H1 (cell line): ENCODE measurements at regions not wholly inside any gene's neighbourhood (a gene's known extent, or its start where the extent isn't known, plus 50 kb on each side); places are given as distances from the start of the nearest gene placed in this dataset.

Source experiments
- CTCF ChIA-PET: fragments of 300-600 bp; sonication (Branson Sonifier 250); formaldehyde crosslinking; loops from one replicate; lab custom pipeline; 2021; ENCODE audit not compliant: partially characterized antibody; lab: Charles Lee
- POLR2A ChIA-PET: fragments of 300-600 bp; sonication (Branson Sonifier 250); formaldehyde crosslinking; loops from one replicate; lab custom pipeline; 2021; ENCODE audit warnings: inconsistent platforms; ENCODE audit not compliant: partially characterized antibody; lab: Charles Lee
- DNase-seq, 2 experiments: peaks; one replicate each; pipeline versions ENCODE4 v3.0.0 to v3.0.0-alpha.2; 2010 to 2022; ENCODE audit warnings: low spot score in 2 of 2, low read depth in 1 of 2, mixed read lengths in 1 of 2
- FAIRE-seq: peaks from 2 replicates; lab custom pipeline; 2011; peaks lifted over from hg19 to GRCh38; lab: Jason Lieb, UNC
- H2AFZ ChIP-seq: 2 replicates; pipeline ENCODE4 v1.8.1; 2012; ENCODE audit warnings: low read length, inconsistent platforms
- H2AK5ac ChIP-seq: 2 replicates; pipeline ENCODE4 v1.6.1; 2013; ENCODE audit warnings: low read depth, low read length
- H2BK120ac ChIP-seq: replicated peaks from 2 replicates; pipeline ENCODE3; 2013; ENCODE audit warnings: low read depth, low read length, inconsistent platforms
- H2BK12ac ChIP-seq: 2 replicates; pipeline ENCODE4 v1.6.1; 2013; ENCODE audit warnings: low read depth, low read length
- H2BK15ac ChIP-seq: 2 replicates; pipeline ENCODE4 v1.6.1; 2013; ENCODE audit warnings: low read length
- H2BK20ac ChIP-seq: 2 replicates; pipeline ENCODE4 v1.6.1; 2013; ENCODE audit warnings: low read length
- H2BK5ac ChIP-seq: 2 replicates; pipeline ENCODE4 v1.6.1; 2013; ENCODE audit warnings: low read depth, low read length
- H3K14ac ChIP-seq: 2 replicates; pipeline ENCODE4 v1.6.1; 2013; ENCODE audit warnings: inconsistent platforms; ENCODE audit not compliant: insufficient read length
- H3K18ac ChIP-seq: 2 replicates; pipeline ENCODE4 v1.6.1; 2013; ENCODE audit warnings: low read length; ENCODE audit errors: extremely low read depth
- H3K23ac ChIP-seq: 2 replicates; pipeline ENCODE4 v1.6.1; 2013; ENCODE audit warnings: inconsistent platforms; ENCODE audit not compliant: insufficient read length
- H3K23me2 ChIP-seq: 2 replicates; pipeline ENCODE4 v1.6.1; 2013; ENCODE audit warnings: low read depth, low read length
- H3K27ac ChIP-seq: 2 replicates; pipeline ENCODE4 v1.6.1; 2011; ENCODE audit warnings: low read depth, low read length, inconsistent platforms
- H3K27me3 ChIP-seq, 4 experiments: replicated peaks in 1 of 4; 1 replicate in 1 of 4; 2 replicates in 3 of 4; pipeline versions ENCODE4 v1.6.1 to v1.8.1; 2011 to 2013; ENCODE audit warnings: low read length in 3 of 4, mild to moderate bottlenecking in 3 of 4, inconsistent platforms in 2 of 4, mixed read lengths in 2 of 4, moderate library complexity in 1 of 4; ENCODE audit not compliant: control insufficient read depth in 3 of 4, insufficient read depth in 3 of 4; ENCODE audit errors: extremely low read depth in 1 of 4
- H3K36me3 ChIP-seq, 4 experiments: 2 replicates each; pipeline versions ENCODE4 v1.6.1 to v1.8.1; 2011 to 2013; ENCODE audit warnings: mild to moderate bottlenecking in 4 of 4, low read length in 3 of 4, moderate library complexity in 2 of 4, control low read depth in 1 of 4, inconsistent platforms in 1 of 4; ENCODE audit not compliant: insufficient read depth in 4 of 4, control insufficient read depth in 2 of 4
- H3K4ac ChIP-seq: replicated peaks from 2 replicates; pipeline ENCODE3; 2013; ENCODE audit warnings: low read length, low read depth, mixed read lengths, inconsistent platforms; ENCODE audit not compliant: insufficient read length
- H3K4me1 ChIP-seq, 4 experiments: replicated peaks in 1 of 4; 1 replicate in 1 of 4; 2 replicates in 3 of 4; pipeline versions ENCODE4 v1.6.1 to v1.8.1; 2011 to 2013; ENCODE audit warnings: low read length in 3 of 4, inconsistent platforms in 2 of 4, mixed read lengths in 1 of 4; ENCODE audit not compliant: insufficient read depth in 4 of 4, control insufficient read depth in 3 of 4
- H3K4me2 ChIP-seq, 2 experiments: 2 replicates each; pipeline versions ENCODE4 v1.6.1 to v1.8.1; 2011 to 2013; ENCODE audit warnings: low read depth in 2 of 2, low read length in 2 of 2, control low read depth in 1 of 2, inconsistent platforms in 1 of 2, mild to moderate bottlenecking in 1 of 2; ENCODE audit not compliant: insufficient read depth in 1 of 2
- H3K4me3 ChIP-seq, 4 experiments: fragments of 200-600, 300-600 bp in 1 of 4; sonication (generic), shearing (Covaris generic), sonication (Bioruptor Twin) in 1 of 4; 2 replicates each; pipeline versions ENCODE4 v1.5.1 to v1.8.1; 2011 to 2016; ENCODE audit warnings: low read length in 4 of 4, low read depth in 3 of 4, control low read depth in 2 of 4, inconsistent platforms in 2 of 4, mild to moderate bottlenecking in 2 of 4, mixed read lengths in 1 of 4, moderate library complexity in 1 of 4; ENCODE audit not compliant: insufficient read depth in 2 of 4; ENCODE audit errors: extremely low read depth in 1 of 4
- H3K56ac ChIP-seq: replicated peaks from 2 replicates; pipeline ENCODE3; 2013; ENCODE audit warnings: low read depth, mild to moderate bottlenecking, mixed read lengths, low read length, inconsistent platforms; ENCODE audit not compliant: insufficient read length
- H3K79me1 ChIP-seq: 2 replicates; pipeline ENCODE4 v1.6.1; 2013; ENCODE audit warnings: low read depth, low read length, control low read depth
- H3K79me2 ChIP-seq, 2 experiments: 2 replicates each; pipeline versions ENCODE4 v1.6.1 to v1.8.1; 2012 to 2013; ENCODE audit warnings: low read length in 2 of 2, mild to moderate bottlenecking in 2 of 2, inconsistent platforms in 1 of 2; ENCODE audit not compliant: insufficient read depth in 2 of 2, control insufficient read depth in 1 of 2
- H3K9ac ChIP-seq, 4 experiments: replicated peaks in 1 of 4; 1 replicate in 1 of 4; 2 replicates in 3 of 4; pipeline versions ENCODE4 v1.6.1 to v1.8.1; 2011 to 2013; ENCODE audit warnings: low read depth in 3 of 4, low read length in 3 of 4, control low read depth in 2 of 4, mild to moderate bottlenecking in 2 of 4, moderate library complexity in 2 of 4, inconsistent platforms in 1 of 4; ENCODE audit errors: extremely low read depth in 1 of 4
- H3K9me3 ChIP-seq, 2 experiments: 2 replicates each; pipeline versions ENCODE4 v1.6.1 to v1.8.1; 2012 to 2013; ENCODE audit warnings: mild to moderate bottlenecking in 2 of 2, moderate library complexity in 2 of 2, control low read depth in 1 of 2, inconsistent platforms in 1 of 2, low read depth in 1 of 2, low read length in 1 of 2, mixed read lengths in 1 of 2; ENCODE audit not compliant: insufficient read depth in 2 of 2
- H4K20me1 ChIP-seq, 2 experiments: replicated peaks in 1 of 2; 2 replicates each; pipeline versions ENCODE3 to v1.8.1; 2011 to 2013; ENCODE audit warnings: inconsistent platforms in 2 of 2, low read length in 2 of 2, mild to moderate bottlenecking in 1 of 2; ENCODE audit not compliant: insufficient read depth in 2 of 2, control insufficient read depth in 1 of 2
- H4K5ac ChIP-seq: 2 replicates; pipeline ENCODE4 v1.6.1; 2013; ENCODE audit warnings: low read length, low read depth, mixed read lengths, inconsistent platforms; ENCODE audit not compliant: insufficient read length
- H4K8ac ChIP-seq: 2 replicates; pipeline ENCODE4 v1.8.0; 2013; ENCODE audit warnings: mild to moderate bottlenecking, moderate library complexity, low read length, inconsistent platforms; ENCODE audit not compliant: insufficient read depth; ENCODE audit errors: extremely low read depth
- H4K91ac ChIP-seq: replicated peaks from 2 replicates; pipeline ENCODE3; 2013; ENCODE audit warnings: low read length, mixed read lengths, inconsistent platforms; ENCODE audit not compliant: insufficient read length
- JUN ChIP-seq: IDR thresholded peaks from 2 replicates; pipeline ENCODE4 v1.6.1; 2011; ENCODE audit warnings: low read depth, mild to moderate bottlenecking, improper control_type of control experiment, low read length
- TEAD4 ChIP-seq: IDR thresholded peaks from 2 replicates; pipeline ENCODE4 v1.6.1; 2012; ENCODE audit warnings: low read depth, low read length, inconsistent platforms, mixed read lengths
- WGBS, 2 experiments: shearing (Covaris generic) in 1 of 2; methylation state at CpG; one replicate each; pipeline versions ENCODE4 v1.1.6 to v1.1.7; 2013 to 2015; ENCODE audit warnings: low lambda C conversion rate in 2 of 2, mixed read lengths in 2 of 2, inconsistent platforms in 1 of 2, low coverage in 1 of 2, missing lambda C conversion rate in 1 of 2; ENCODE audit not compliant: insufficient replicate concordance in 2 of 2, insufficient coverage in 1 of 2, insufficient read length in 1 of 2; ENCODE audit errors: extremely low coverage in 1 of 2, missing lambda C conversion rate in 1 of 2; 5-methylcytosine and 5-hydroxymethylcytosine counted together

GRCh38 chr7:22942191-22942590, 71.7 kb downstream of the HYCC1 start:
- no peak overlapping the region for H3K23ac ChIP-seq
- H2BK5ac ChIP-seq: no peak overlapping the region
- peak; percentile 88 for FAIRE-seq
- H2BK12ac ChIP-seq: no peak overlapping the region
- no peak overlapping the region for H3K4ac ChIP-seq
- peaks cover 0 to 9% (median 0%) of the 10 kb centered on the region in 4 experiments; a peak in 2 of 8 replicates for H3K36me3 ChIP-seq
- CTCF ChIA-PET: interaction anchor here (0.5 to 1.1 kb wide), 2 partner anchors 73 to 160 kb away, joined by 3 read pairs; no protein-coding TSS in a partner anchor
- no peak overlapping the region for H2BK20ac ChIP-seq
- H3K27me3 ChIP-seq: no peaks in the 10 kb centered on the region
- no peak overlapping the region for H2AK5ac ChIP-seq
- H3K4me3 ChIP-seq: no peak overlapping the region; a peak in 1 of 8 replicates
- H2AFZ ChIP-seq: no peak overlapping the region
- H3K79me2 ChIP-seq: no peaks in the 10 kb centered on the region
- peak overlapping the region in 1 of 2 experiments; percentile 25; a peak in 2 of 4 replicates for H3K4me2 ChIP-seq
- H3K4me1 ChIP-seq: peaks cover 0 to 7% (median 3%) of the 10 kb centered on the region in 4 experiments; a peak in 3 of 7 replicates
- POLR2A ChIA-PET: interaction anchor here (2.2 kb wide), 1 partner anchor 10 kb away, joined by 9 read pairs; no protein-coding TSS in a partner anchor
- H3K56ac ChIP-seq: no peak overlapping the region
- no peaks in the 10 kb centered on the region for H3K23me2 ChIP-seq
- H4K8ac ChIP-seq: no peak overlapping the region
- no peak for DNase-seq
- 68% methylated on average over 2 of the region's 2 CpGs; no CpG with 5 or more reads in 1 of the 2 experiments for WGBS, 2 experiments
- no peak overlapping the region for H3K9ac ChIP-seq
- H3K27ac ChIP-seq: no peak overlapping the region
- H3K9me3 ChIP-seq: no peaks in the 10 kb centered on the region
- H3K79me1 ChIP-seq: no peaks in the 10 kb centered on the region; the same call in 1 of the 2 replicates
- H2BK120ac ChIP-seq: no peak overlapping the region
- no peak overlapping the region for H4K91ac ChIP-seq
- TF ChIP-seq JUN (no peak), TEAD4 (peak; percentile 36; the same call in 1 of the 2 replicates)
- TF ChIP-seq, all 59 proteins: peak for 1
- Histone ChIP-seq H4K20me1 (no peaks in the 10 kb centered on the region), H2BK15ac (no peak overlapping the region), H3K14ac (no peak overlapping the region), H4K5ac (no peak overlapping the region), H3K18ac (no peak overlapping the region)
